MG63 (cell line): ENCODE measurements at regions not wholly inside any gene's neighbourhood (a gene's known extent, or its start where the extent isn't known, plus 50 kb on each side); places are given as distances from the start of the nearest gene placed in this dataset.
"Not testable (repeated sequence)": the region's sequence is repeated elsewhere in the genome, so short reads cannot be mapped to it uniquely, and the experiment has no call there.

ENCODE experiments used
- DNase-seq: peaks from one replicate; pipeline ENCODE4 v3.0.0-alpha.2; 2020
- H3K27me3 ChIP-seq: fragments of 250-450 bp; sonication (Bioruptor Pico); 2 replicates; pipeline ENCODE4 v1.5.1; 2020; ENCODE audit warnings: mild to moderate bottlenecking, moderate library complexity
- H3K36me3 ChIP-seq: fragments of 250-450 bp; sonication (Bioruptor Pico); 2 replicates; pipeline ENCODE4 v1.5.1; 2020; ENCODE audit warnings: mild to moderate bottlenecking, moderate library complexity
- H3K4me3 ChIP-seq: fragments of 250-450 bp; sonication (Bioruptor Pico); 2 replicates; pipeline ENCODE4 v1.5.1; 2020; ENCODE audit warnings: mild to moderate bottlenecking, moderate library complexity
- H3K9me3 ChIP-seq: fragments of 250-450 bp; sonication (Bioruptor Pico); 2 replicates; pipeline ENCODE4 v1.5.1; 2020; ENCODE audit warnings: mild to moderate bottlenecking, moderate library complexity

DNA sequence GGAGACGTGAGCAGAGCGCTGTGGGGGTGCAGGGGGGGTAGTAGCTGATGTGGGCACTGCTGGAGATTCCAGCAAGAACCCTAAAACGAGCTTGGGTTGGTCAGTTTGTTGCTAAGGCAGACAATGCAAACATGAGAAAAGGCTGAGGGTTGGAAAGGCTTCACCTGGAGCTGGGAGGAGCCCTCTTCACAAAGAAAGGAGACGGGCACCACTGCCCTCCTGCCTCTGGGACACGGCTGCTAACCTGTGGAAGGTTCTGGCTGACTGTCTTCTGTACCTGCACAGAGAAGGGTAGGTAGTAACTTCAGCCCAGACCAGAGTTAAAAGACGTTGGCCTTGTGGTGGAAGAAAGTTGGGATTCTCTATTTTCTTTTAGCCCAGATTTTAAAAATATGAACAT, 108.7 kb downstream of the SUCLA2 start:
- Histone ChIP-seq H3K9me3 (no peaks in the 10 kb centered on the region), H3K4me3 (no peak overlapping the region), H3K36me3 (no peaks in the 10 kb centered on the region), H3K27me3 (no peaks in the 10 kb centered on the region)
- DNase-seq: no peak

DNA sequence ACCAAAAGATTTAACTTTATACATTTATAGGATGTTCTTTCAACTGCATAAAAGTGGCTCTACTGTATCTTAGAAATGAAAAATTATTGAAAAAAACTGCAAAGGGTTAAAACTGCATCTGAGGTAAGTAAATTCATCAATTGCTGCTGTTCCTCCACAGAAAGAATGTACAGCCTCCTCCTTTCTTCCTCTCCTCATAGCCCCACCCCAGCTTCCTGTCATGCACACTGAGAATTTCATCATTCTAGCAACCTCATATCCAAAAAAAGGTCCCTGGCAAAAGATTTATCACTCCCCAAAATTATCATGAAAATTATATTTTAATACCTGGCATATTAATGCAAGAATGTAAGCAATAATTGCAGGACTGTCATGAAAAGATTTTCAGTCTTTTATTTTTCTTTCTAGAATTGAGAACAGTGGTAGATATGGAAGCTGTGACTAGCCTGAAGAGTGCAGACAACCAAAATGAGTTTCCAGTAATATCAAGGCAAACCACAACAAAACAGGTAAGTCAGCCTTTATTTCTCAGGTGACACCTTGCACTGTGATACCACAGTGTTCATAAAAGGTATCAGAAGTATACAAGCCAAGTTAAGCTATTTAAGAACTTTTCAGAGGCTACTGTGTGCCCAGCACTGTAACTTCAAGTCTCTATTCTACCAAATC, 110.8 kb downstream of the SUCLA2 start:
- no peaks in the 10 kb centered on the region for H3K9me3 ChIP-seq
- DNase-seq: peak; percentile 12
- H3K4me3 ChIP-seq: no peak overlapping the region
- H3K27me3 ChIP-seq: no peaks in the 10 kb centered on the region
- no peaks in the 10 kb centered on the region for H3K36me3 ChIP-seq

DNA sequence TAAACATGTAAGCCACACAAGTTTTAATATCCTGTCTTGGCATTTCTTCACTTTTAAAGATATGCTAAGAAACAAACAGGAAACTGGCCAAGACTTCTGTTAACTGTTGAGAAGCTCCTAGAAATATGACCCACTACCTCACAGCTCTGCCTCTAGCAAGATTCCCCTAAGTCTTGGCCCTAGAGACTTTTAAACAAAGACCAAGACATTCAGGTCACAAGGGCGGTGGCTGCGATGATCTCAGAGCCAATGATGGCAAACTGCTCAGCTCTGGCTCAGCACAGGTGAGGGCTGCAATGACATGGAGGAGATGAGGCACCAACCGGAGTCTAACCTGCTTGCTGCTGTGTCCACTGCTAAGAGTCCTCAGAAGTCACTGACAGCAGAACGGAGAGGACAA, 114.8 kb downstream of the SUCLA2 start:
- Histone ChIP-seq H3K9me3 (no peaks in the 10 kb centered on the region), H3K36me3 (no peaks in the 10 kb centered on the region), H3K27me3 (no peaks in the 10 kb centered on the region), H3K4me3 (no peak overlapping the region)
- no peak for DNase-seq

DNA sequence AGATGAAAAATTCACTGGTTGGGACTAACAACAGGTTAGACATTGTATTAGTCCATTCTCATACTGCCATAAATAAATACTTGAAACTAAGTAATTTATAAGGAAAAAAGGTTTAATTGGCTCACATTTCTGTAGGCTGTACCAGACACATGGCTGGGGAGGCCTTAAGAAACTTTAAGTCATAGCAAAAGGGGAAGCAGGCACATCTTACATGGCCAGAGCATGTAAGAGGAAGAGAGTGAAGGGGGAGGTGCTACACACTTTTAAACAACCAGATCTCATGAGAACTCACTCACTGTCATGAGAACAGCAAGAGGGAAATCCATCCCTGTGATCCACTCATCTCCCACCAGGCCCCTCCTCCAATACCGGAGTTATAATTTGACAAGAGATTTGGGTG, 125.9 kb downstream of the SUCLA2 start:
- no peaks in the 10 kb centered on the region for H3K27me3 ChIP-seq
- H3K36me3 ChIP-seq: no peaks in the 10 kb centered on the region
- no peak overlapping the region for H3K4me3 ChIP-seq
- no peak for DNase-seq
- peaks cover 11% of the 10 kb centered on the region for H3K9me3 ChIP-seq

DNA sequence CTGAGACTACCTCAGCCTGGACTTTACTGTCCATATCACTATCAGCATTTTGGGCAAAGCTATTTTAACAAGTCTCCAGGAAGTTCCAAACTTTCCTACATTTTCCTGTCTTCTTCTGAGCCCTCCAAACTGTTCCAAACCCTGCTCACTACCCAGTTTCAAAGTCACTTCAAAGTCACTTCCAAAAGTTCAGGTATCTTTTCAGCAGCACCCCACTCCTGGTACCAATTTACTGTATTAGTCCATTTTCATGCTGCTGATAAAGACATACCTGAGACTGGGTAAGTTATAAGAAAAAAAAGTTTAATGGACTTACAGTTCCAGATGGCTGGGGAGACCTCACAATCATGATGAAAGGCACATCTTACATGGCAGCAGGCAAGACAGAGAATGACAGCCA, 127.1 kb downstream of the SUCLA2 start:
- not testable (repeated sequence) for H3K27me3 ChIP-seq, H3K4me3 ChIP-seq, DNase-seq, H3K36me3 ChIP-seq
- H3K9me3 ChIP-seq: peaks cover 11% of the 10 kb centered on the region

DNA sequence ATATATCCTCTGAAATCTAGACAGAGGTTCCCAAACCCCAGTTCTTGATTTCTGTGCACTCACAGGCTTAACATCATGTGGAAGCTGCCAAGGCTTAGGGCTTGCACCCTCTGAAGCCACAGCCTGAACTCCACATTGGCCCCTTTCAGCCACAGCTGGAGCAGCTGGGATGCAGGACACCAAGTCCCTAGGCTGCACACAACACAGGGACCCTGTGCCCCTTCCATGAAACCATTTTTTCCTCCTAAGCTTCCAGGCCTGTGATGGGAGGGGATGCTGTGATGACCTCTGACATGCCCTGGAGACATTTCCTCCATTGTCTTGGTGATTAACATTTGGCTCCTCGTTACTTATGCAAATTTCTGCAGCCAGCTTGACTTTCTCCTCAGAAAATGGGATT, 127.8 kb downstream of the SUCLA2 start:
- H3K9me3 ChIP-seq: peaks cover 11% of the 10 kb centered on the region
- H3K27me3 ChIP-seq, DNase-seq, H3K36me3 ChIP-seq, H3K4me3 ChIP-seq: not testable (repeated sequence)

DNA sequence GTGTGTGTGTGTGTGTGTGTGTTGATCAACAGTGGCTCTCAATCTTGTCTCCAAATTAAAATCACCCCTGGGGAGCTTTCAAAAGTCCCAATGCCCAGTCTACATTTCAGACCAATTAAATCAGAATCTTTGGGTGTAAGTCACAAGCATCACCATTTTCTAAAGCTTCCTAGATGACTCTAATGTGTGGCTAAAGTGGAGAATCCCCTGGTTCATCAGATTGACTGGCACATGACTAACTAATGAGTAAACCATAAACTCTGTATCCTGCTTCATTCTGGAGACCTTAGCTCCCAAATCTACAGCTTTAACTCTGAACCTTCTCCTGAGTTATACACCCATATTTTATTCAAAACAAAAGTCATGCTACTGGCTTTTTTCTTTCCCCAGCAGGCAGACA, 131.3 kb downstream of the SUCLA2 start:
- Histone ChIP-seq H3K36me3 (no peaks in the 10 kb centered on the region), H3K4me3 (no peak overlapping the region), H3K27me3 (no peaks in the 10 kb centered on the region), H3K9me3 (peaks cover 8% of the 10 kb centered on the region)
- DNase-seq: no peak

DNA sequence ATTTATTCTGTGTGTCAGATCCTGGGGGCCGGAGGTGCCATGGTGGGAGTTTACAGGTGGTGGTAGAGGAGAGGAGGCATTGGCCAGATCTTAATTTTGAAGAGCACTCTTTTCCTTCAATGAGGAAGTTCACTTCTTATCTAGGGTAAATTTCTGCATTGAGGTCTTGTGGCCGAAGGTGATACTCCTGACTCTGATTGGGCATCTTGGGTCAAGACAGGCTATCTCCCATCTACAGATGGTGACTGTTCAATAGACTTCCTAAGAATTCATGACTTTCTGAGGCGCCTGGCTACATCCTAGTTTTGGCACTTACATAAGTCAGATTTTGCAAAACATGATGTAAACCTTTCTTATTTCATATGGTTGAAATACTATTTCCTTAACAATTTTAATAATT, 135.2 kb downstream of the SUCLA2 start:
- no peak for DNase-seq
- H3K27me3 ChIP-seq: no peaks in the 10 kb centered on the region; the same call in 1 of the 2 replicates
- H3K36me3 ChIP-seq: no peaks in the 10 kb centered on the region
- H3K9me3 ChIP-seq: no peaks in the 10 kb centered on the region
- H3K4me3 ChIP-seq: no peak overlapping the region

DNA sequence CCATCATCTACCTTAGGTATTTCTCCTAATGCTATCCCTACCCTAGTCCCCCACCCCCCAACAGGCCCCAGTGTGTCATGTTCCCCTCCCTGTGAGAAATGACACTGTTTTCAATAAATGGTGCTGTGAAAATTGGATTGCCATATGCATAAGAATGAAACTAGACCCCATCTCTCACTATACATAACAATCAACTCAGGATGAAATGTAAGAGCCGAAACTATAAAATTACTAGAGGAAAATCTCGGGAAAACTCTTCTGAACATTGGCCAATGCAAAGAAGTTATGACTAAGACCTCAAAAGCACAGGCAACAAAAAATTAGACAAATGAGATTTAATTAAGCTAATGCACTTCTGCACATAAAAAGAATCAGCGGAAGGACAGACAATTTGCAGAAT, 138.2 kb downstream of the SUCLA2 start:
- no peaks in the 10 kb centered on the region for H3K36me3 ChIP-seq
- H3K9me3 ChIP-seq: no peaks in the 10 kb centered on the region
- DNase-seq: no peak
- H3K27me3 ChIP-seq: no peaks in the 10 kb centered on the region; the same call in 1 of the 2 replicates
- no peak overlapping the region for H3K4me3 ChIP-seq

DNA sequence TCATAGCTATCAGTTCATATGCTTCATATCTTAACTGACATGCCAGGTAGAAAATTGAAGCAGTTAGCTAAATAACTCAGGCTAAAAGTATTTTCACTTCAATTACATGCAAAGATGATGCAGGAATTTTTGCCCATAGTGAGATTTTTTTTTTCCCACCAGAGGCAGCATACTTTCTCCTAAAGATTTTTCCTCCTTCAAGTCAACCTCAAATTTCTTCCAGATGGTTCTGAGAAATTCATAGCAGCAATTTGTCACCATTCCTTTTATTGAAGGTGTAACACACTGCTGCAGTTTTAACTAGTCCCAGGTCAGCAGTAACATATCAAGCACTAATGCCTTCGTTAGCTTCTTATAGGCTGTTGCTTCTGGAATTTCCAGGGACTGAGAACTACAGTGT, 141.9 kb downstream of the SUCLA2 start:
- no peak overlapping the region for H3K4me3 ChIP-seq
- DNase-seq: no peak
- H3K36me3 ChIP-seq: no peaks in the 10 kb centered on the region
- H3K27me3 ChIP-seq: no peaks in the 10 kb centered on the region; the same call in 1 of the 2 replicates
- H3K9me3 ChIP-seq: no peaks in the 10 kb centered on the region

DNA sequence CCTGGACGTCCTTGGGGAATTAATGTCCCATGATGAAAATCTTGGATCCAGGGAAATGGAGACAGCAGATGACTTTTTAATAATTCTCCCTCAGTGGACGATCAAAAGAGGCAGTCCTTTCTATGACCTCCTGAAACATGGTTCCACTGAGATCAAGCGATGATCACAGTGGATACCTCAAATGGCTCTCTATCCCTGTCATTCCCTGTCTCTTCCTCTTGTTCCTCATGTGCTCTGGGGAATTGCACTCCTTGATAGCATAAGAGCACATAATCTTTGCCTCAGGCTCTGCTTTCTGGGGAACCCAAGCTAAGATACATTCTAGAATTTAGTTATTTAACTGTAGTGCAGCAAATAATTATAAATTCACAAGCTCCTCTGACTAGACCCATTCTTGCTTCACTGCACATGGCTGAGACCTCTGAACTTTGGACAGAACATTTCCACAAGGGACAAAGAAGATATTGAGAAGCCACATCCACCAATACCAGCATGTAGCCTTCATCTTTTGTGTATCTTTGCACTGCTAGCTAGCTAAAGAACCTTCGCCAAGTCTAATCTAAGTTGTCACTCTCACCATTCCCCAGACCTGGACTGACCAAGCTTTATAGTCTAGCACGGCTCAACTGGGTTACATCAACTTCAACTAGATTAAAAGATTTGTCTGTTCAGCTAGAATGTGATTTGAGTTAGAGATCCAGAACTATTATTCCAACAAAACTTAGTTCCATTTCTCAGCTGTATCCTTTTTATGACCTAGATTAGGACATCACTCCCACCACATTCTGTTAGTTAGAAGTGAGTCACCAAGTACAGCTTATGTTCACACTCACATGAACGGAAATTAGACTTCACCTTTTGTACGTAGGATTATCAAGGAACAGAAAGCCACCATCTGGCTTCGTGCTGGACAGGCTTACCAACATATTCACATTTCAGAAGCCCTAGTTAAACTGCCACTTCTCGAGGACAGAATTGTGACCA, 142.7 kb downstream of the SUCLA2 start:
- no peaks in the 10 kb centered on the region for H3K36me3 ChIP-seq
- no peak overlapping the region for H3K4me3 ChIP-seq
- H3K9me3 ChIP-seq: no peaks in the 10 kb centered on the region
- no peaks in the 10 kb centered on the region; the same call in 1 of the 2 replicates for H3K27me3 ChIP-seq
- DNase-seq: no peak

DNA sequence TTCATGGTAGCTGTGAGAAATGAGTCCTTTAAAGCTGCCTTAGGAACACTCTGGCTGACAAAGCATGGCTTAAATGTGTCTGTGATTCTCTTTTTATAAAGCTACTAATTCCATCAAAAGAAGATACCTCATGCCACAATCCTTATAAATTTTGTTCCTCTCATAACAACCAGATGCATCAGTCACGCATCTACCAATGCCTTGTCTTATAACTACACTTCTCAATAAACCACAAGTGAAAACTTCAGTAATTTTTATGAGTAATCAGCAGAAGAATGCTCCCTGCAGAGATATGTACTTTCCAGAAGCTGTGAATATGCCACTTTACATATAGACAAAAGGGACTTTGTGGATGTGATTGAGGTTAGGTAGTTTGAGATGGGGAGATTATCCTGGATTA, 147.8 kb downstream of the SUCLA2 start:
- no peaks in the 10 kb centered on the region for H3K27me3 ChIP-seq
- H3K36me3 ChIP-seq: no peaks in the 10 kb centered on the region
- no peak for DNase-seq

DNA sequence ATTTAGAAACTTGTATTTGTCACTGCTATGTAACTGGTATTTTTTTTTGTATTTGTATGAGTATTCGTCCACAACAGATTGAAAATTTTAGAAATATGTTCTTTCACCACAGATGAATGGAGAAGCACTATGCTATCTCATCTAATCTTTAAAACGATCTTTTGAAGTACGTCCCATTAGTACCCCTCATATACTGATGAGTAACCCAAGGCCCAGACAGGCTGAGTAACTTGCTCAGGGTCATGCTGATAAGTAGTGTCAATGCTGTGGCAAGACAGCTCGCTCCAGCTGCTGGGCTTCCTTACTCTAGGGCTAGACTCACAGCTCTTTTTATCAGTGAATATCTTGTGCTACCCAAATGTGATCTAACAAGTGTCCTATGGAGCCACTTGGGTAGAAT, 154.2 kb downstream of the SUCLA2 start:
- no peak for DNase-seq
- no peaks in the 10 kb centered on the region for H3K27me3 ChIP-seq
- H3K4me3 ChIP-seq: no peak overlapping the region
- H3K9me3 ChIP-seq: no peaks in the 10 kb centered on the region
- no peaks in the 10 kb centered on the region for H3K36me3 ChIP-seq

More for the DNA sequence above, 147.8 kb downstream of the SUCLA2 start:
- Histone ChIP-seq H3K4me3 (no peak overlapping the region), H3K9me3 (no peaks in the 10 kb centered on the region)

DNA sequence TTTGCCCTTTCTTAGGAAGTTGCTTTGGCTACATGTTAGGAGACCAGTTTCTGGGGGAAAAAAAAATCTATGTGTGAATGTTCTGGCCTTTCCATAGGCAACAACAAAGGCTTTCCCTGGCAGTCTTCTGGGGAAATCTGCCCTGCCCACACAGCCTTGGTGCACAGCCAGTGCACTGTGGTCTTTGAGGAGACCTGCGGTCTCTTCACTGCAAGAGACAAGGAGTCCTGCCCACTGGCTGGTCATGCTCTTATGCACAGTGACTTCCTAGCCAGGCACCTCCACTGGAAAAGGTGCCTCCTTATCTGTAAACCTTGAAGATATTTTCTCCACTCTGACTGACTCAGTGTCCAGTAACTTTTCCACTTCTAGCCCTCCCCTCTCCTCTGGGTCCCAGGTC, 155.1 kb downstream of the SUCLA2 start:
- no peak overlapping the region for H3K4me3 ChIP-seq
- H3K9me3 ChIP-seq: no peaks in the 10 kb centered on the region
- no peaks in the 10 kb centered on the region for H3K27me3 ChIP-seq
- DNase-seq: no peak
- no peaks in the 10 kb centered on the region for H3K36me3 ChIP-seq

DNA sequence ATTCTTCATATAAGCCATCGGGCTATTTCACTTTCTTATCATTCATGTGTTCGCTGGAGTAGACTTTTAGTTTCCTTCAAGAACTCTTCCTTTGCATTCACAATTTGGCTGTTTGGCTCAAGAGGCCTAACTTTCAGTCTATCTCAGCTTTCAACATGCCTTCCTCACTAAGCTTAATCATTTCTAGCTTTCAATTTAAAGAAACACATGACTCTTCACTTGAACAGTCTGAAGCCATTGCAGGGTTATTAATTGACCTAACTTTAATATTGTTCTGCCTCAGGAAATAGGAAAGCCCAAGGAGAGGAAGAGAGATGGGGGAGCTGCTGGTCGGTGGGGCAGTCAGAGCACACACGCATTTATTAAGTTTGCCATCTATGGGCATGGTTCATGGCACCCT, 158.1 kb downstream of the SUCLA2 start:
- no peaks in the 10 kb centered on the region for H3K27me3 ChIP-seq
- no peaks in the 10 kb centered on the region for H3K9me3 ChIP-seq
- no peaks in the 10 kb centered on the region for H3K36me3 ChIP-seq
- no peak overlapping the region for H3K4me3 ChIP-seq
- no peak for DNase-seq

DNA sequence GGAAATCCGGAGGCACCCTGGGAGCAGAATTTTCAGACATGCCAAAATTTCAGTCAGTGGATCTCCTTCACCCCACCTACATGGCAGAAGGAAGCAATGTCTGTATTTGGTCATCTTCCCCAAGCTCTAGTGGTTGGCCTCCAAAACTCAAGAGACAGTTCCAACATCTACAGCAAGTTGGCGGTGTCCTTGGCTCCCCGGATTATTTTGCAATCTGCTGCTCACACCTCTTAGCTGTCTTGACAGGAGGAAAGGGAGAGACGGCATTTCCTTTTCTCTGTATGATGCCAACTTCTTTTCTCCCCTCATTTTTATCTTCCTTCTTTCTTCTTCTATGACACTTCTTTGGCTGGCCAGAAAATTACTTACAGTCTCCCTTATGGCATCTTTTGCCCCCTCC, 159.9 kb downstream of the SUCLA2 start:
- DNase-seq: no peak
- no peaks in the 10 kb centered on the region for H3K36me3 ChIP-seq
- H3K9me3 ChIP-seq: no peaks in the 10 kb centered on the region
- H3K4me3 ChIP-seq: no peak overlapping the region
- H3K27me3 ChIP-seq: no peaks in the 10 kb centered on the region

DNA sequence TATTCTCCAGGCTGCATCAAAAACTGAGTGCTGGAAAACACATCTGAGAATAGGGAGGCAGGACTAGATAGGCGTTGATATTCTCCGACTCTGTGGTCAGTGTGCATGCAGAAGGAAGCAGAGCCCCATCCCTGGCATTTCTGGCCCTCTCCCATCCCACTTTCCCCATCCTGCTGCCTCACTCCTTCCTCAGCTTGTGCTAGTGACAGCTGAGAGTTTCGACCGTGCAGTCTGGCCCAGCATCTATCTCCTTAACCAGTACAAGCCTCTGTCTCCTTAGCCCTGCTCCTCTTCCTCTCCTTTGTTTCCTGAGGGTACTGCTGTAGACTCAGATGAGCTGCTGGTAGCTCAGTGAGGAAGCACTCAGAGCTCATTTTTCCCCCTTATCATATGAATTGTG, 163.2 kb downstream of the SUCLA2 start:
- H3K9me3 ChIP-seq: no peaks in the 10 kb centered on the region
- DNase-seq: no peak
- H3K27me3 ChIP-seq: no peaks in the 10 kb centered on the region
- H3K4me3 ChIP-seq: no peak overlapping the region
- H3K36me3 ChIP-seq: no peaks in the 10 kb centered on the region
